ENCODE measurements at regions not wholly inside any gene's neighbourhood (a gene's known extent, or its start where the extent isn't known, plus 50 kb on each side); places are given as distances from the start of the nearest gene placed in this dataset.

DNA sequence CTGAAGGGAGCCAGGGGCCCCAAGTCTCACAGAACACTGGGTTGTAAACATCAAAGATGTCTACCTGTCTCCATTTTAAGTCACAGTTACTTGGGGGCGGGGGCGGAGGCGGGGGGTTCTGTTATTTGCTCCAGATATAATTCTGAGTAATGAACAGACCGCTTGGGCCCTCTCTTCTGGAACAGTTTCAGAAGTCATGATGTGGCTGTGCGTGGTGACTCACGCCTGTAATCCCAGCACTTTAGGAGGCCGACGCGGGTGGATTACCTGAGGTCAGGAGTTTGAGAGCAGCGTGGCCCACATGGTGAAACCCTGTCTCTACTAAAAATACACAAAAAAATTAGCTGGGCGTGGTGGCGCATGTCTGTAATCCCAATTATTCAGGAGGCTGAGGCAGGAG is 157.9 kb upstream of the APCDD1 start:
- TF ChIP-seq KLF1 (tag by site-specific recombination; IDR thresholded peaks at IDR 0.05), result no peak
- no peak for TF ChIP-seq ZNF701 (tag by site-specific recombination; IDR thresholded peaks at IDR 0.05)
- no peak for TF ChIP-seq ZNF664 (tag by site-specific recombination; IDR thresholded peaks at IDR 0.05)
- TF ChIP-seq, protein P1, sequence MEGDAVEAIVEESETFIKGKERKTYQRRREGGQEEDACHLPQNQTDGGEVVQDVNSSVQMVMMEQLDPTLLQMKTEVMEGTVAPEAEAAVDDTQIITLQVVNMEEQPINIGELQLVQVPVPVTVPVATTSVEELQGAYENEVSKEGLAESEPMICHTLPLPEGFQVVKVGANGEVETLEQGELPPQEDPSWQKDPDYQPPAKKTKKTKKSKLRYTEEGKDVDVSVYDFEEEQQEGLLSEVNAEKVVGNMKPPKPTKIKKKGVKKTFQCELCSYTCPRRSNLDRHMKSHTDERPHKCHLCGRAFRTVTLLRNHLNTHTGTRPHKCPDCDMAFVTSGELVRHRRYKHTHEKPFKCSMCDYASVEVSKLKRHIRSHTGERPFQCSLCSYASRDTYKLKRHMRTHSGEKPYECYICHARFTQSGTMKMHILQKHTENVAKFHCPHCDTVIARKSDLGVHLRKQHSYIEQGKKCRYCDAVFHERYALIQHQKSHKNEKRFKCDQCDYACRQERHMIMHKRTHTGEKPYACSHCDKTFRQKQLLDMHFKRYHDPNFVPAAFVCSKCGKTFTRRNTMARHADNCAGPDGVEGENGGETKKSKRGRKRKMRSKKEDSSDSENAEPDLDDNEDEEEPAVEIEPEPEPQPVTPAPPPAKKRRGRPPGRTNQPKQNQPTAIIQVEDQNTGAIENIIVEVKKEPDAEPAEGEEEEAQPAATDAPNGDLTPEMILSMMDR (tag by site-specific recombination; IDR thresholded peaks at IDR 0.05), result no peak
- TF ChIP-seq SETDB1 (IDR thresholded peaks at IDR 0.05; ENCODE audit: insufficient read length, low read length), result no peak
- no peak for TF ChIP-seq ZNF549 (tag by site-specific recombination; IDR thresholded peaks at IDR 0.05)
- TF ChIP-seq, protein P2, sequence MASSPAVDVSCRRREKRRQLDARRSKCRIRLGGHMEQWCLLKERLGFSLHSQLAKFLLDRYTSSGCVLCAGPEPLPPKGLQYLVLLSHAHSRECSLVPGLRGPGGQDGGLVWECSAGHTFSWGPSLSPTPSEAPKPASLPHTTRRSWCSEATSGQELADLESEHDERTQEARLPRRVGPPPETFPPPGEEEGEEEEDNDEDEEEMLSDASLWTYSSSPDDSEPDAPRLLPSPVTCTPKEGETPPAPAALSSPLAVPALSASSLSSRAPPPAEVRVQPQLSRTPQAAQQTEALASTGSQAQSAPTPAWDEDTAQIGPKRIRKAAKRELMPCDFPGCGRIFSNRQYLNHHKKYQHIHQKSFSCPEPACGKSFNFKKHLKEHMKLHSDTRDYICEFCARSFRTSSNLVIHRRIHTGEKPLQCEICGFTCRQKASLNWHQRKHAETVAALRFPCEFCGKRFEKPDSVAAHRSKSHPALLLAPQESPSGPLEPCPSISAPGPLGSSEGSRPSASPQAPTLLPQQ (tag by site-specific recombination; IDR thresholded peaks at IDR 0.05), result no peak
- no peak for TF ChIP-seq ZNF501 (tag by site-specific recombination; IDR thresholded peaks at IDR 0.05)
- TF ChIP-seq, protein P3, sequence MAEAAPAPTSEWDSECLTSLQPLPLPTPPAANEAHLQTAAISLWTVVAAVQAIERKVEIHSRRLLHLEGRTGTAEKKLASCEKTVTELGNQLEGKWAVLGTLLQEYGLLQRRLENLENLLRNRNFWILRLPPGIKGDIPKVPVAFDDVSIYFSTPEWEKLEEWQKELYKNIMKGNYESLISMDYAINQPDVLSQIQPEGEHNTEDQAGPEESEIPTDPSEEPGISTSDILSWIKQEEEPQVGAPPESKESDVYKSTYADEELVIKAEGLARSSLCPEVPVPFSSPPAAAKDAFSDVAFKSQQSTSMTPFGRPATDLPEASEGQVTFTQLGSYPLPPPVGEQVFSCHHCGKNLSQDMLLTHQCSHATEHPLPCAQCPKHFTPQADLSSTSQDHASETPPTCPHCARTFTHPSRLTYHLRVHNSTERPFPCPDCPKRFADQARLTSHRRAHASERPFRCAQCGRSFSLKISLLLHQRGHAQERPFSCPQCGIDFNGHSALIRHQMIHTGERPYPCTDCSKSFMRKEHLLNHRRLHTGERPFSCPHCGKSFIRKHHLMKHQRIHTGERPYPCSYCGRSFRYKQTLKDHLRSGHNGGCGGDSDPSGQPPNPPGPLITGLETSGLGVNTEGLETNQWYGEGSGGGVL (tag by site-specific recombination; IDR thresholded peaks at IDR 0.05), result no peak
- TF ChIP-seq ZEB2 (tag by site-specific recombination; IDR thresholded peaks at IDR 0.05), result no peak
- TF ChIP-seq ZSCAN30 (tag by site-specific recombination; IDR thresholded peaks at IDR 0.05), result no peak
- no peak for TF ChIP-seq ZNF221 (tag by site-specific recombination; IDR thresholded peaks at IDR 0.05; ENCODE audit: borderline replicate concordance)
